Gastroesophageal sphincter (tissue), 3 donors: ENCODE measurements at regions not wholly inside any gene's neighbourhood (a gene's known extent, or its start where the extent isn't known, plus 50 kb on each side); places are given as distances from the start of the nearest gene placed in this dataset.
A peak's percentile ranks its signal among the peaks of the same experiment; 100 is the strongest.

ENCODE experiments used
- CTCF ChIP-seq, 4 experiments: fragments of 200-600 bp in 2 of 4; fragments of 450-650 bp in 2 of 4; sonication (generic) in 1 of 4; IDR thresholded peaks; one replicate each; pipeline ENCODE4 v1.5.1; 2017 to 2019; ENCODE audit warnings: antibody characterized with exemption in 4 of 4, mild to moderate bottlenecking in 2 of 4, moderate library complexity in 2 of 4
- POLR2A ChIP-seq, 2 donors: fragments of 450-650 bp; IDR thresholded peaks; one replicate each; pipeline ENCODE4 v1.6.1; 2017; ENCODE audit warnings: antibody characterized with exemption in 2 of 2, mild to moderate bottlenecking in 2 of 2, moderate library complexity in 1 of 2
- POLR2AphosphoS5 ChIP-seq: sonication (generic); formaldehyde crosslinking; IDR thresholded peaks from one replicate; pipeline ENCODE4 v1.6.1; 2017; ENCODE audit warnings: antibody characterized with exemption

GRCh38 chr4:81600520-81601357 is 129.0 kb upstream of the RASGEF1B start:
- no peak for TF ChIP-seq POLR2A (IDR thresholded peaks at IDR 0.05)
- no peak for TF ChIP-seq CTCF (IDR thresholded peaks at IDR 0.05)
- TF ChIP-seq POLR2AphosphoS5: peak; percentile 57
